HEK293 (cell line): ENCODE measurements at regions not wholly inside any gene's neighbourhood (a gene's known extent, or its start where the extent isn't known, plus 50 kb on each side); places are given as distances from the start of the nearest gene placed in this dataset.

ENCODE experiments used
- CTCF ChIA-PET: fragments of 350-600 bp; formaldehyde crosslinking; extraction: SDS; loops from one replicate; lab custom pipeline; 2021; ENCODE audit warnings: antibody characterized with exemption; lab: Yijun Ruan, JAX
- POLR2A ChIA-PET: fragments of 300-600 bp; formaldehyde crosslinking; extraction: SDS; loops from one replicate; lab custom pipeline; 2020; ENCODE audit warnings: antibody characterized with exemption, inconsistent platforms; lab: Yijun Ruan, JAX
- H3K27ac ChIP-seq: fragments of 200-500 bp; sonication (Bioruptor generic); 2 replicates; pipeline ENCODE4 v1.5.1; 2014; ENCODE audit warnings: low read depth, low read length, control low read depth, inconsistent platforms; ENCODE audit errors: extremely low read depth
- H3K36me3 ChIP-seq, 2 experiments: fragments of 200-500 bp in 1 of 2; sonication (Bioruptor generic) in 1 of 2; 1 replicate in 1 of 2; 2 replicates in 1 of 2; pipeline ENCODE4 v1.5.1; 2014 to 2017; ENCODE audit warnings: inconsistent platforms in 2 of 2, low read length in 2 of 2; ENCODE audit not compliant: control insufficient read depth in 2 of 2, insufficient read depth in 1 of 2
- H3K4me1 ChIP-seq: fragments of 200-500 bp; sonication (Bioruptor generic); 2 replicates; pipeline ENCODE4 v1.5.1; 2014; ENCODE audit warnings: mild to moderate bottlenecking, low read length, inconsistent platforms; ENCODE audit not compliant: control insufficient read depth, insufficient read depth
- H3K4me3 ChIP-seq: 2 replicates; pipeline ENCODE4 v1.5.1; 2011; ENCODE audit warnings: low read depth, mild to moderate bottlenecking, control low read depth, low read length, moderate library complexity
- H3K9me3 ChIP-seq: fragments of 200-500 bp; sonication (Bioruptor generic); 2 replicates; pipeline ENCODE4 v1.5.1; 2014; ENCODE audit warnings: low read depth, low read length, inconsistent platforms; ENCODE audit not compliant: control insufficient read depth, insufficient read depth
- BCL11A ChIP-seq: fragments of 450-650 bp; formaldehyde crosslinking; IDR thresholded peaks from 2 replicates; pipeline ENCODE4 v1.5.1; 2016; ENCODE audit warnings: low read depth, missing biosample characterization, missing genetic modification characterization
- BCL11B ChIP-seq: fragments of 450-650 bp; formaldehyde crosslinking; IDR thresholded peaks from 2 replicates; pipeline ENCODE4 v1.5.1; 2016; ENCODE audit warnings: low read depth, missing biosample characterization, missing genetic modification characterization
- GFI1B ChIP-seq: fragments of 450-650 bp; formaldehyde crosslinking; IDR thresholded peaks from 2 replicates; pipeline ENCODE4 v1.5.1; 2016; ENCODE audit warnings: missing biosample characterization, missing genetic modification characterization
- HIC1 ChIP-seq: fragments of 450-650 bp; formaldehyde crosslinking; IDR thresholded peaks from 2 replicates; pipeline ENCODE4 v1.5.1; 2016; ENCODE audit warnings: missing biosample characterization, missing genetic modification characterization
- KLF10 ChIP-seq: fragments of 450-650 bp; IDR thresholded peaks from 2 replicates; pipeline ENCODE4 v1.5.1; 2018; ENCODE audit warnings: missing biosample characterization, mild to moderate bottlenecking, missing genetic modification characterization
- KLF16 ChIP-seq: fragments of 450-650 bp; formaldehyde crosslinking; IDR thresholded peaks from 2 replicates; pipeline ENCODE4 v1.5.1; 2017; ENCODE audit warnings: missing biosample characterization, missing genetic modification characterization
- KLF7 ChIP-seq: fragments of 450-650 bp; formaldehyde crosslinking; IDR thresholded peaks from 2 replicates; pipeline ENCODE4 v1.5.1; 2016; ENCODE audit warnings: missing biosample characterization, missing genetic modification characterization, borderline replicate concordance
- OSR2 ChIP-seq: fragments of 450-650 bp; formaldehyde crosslinking; IDR thresholded peaks from 2 replicates; pipeline ENCODE4 v1.5.1; 2016; ENCODE audit warnings: missing biosample characterization, missing genetic modification characterization
- SALL2 ChIP-seq: fragments of 450-650 bp; formaldehyde crosslinking; IDR thresholded peaks from 2 replicates; pipeline ENCODE4 v1.5.0; 2017; ENCODE audit warnings: missing biosample characterization, mild to moderate bottlenecking, missing genetic modification characterization, borderline replicate concordance
- SP7 ChIP-seq: fragments of 450-650 bp; formaldehyde crosslinking; IDR thresholded peaks from 2 replicates; pipeline ENCODE4 v1.5.1; 2016; ENCODE audit warnings: missing biosample characterization, missing genetic modification characterization
- ZBTB8A ChIP-seq: fragments of 450-650 bp; formaldehyde crosslinking; IDR thresholded peaks from 2 replicates; pipeline ENCODE4 v1.5.1; 2016; ENCODE audit warnings: missing biosample characterization, missing genetic modification characterization
- ZNF157 ChIP-seq: fragments of 450-650 bp; formaldehyde crosslinking; IDR thresholded peaks from 2 replicates; pipeline ENCODE4 v1.5.1; 2016; ENCODE audit warnings: missing biosample characterization, missing genetic modification characterization
- ZNF169 ChIP-seq: fragments of 450-650 bp; formaldehyde crosslinking; IDR thresholded peaks from 2 replicates; pipeline ENCODE4 v1.5.1; 2016; ENCODE audit warnings: missing biosample characterization, missing genetic modification characterization
- ZNF366 ChIP-seq: fragments of 450-650 bp; formaldehyde crosslinking; conservative IDR thresholded peaks from 2 replicates; pipeline ENCODE4 v1.5.1; 2016; ENCODE audit warnings: missing biosample characterization, missing genetic modification characterization
- ZNF394 ChIP-seq: fragments of 450-650 bp; formaldehyde crosslinking; IDR thresholded peaks from 2 replicates; pipeline ENCODE4 v1.5.1; 2016; ENCODE audit warnings: missing biosample characterization, missing genetic modification characterization, mild to moderate bottlenecking, moderate library complexity, borderline replicate concordance
- ZNF555 ChIP-seq: fragments of 450-650 bp; formaldehyde crosslinking; conservative IDR thresholded peaks from 2 replicates; pipeline ENCODE4 v1.5.1; 2017; ENCODE audit warnings: missing biosample characterization, mild to moderate bottlenecking, missing genetic modification characterization, inconsistent platforms
- ZNF610 ChIP-seq: fragments of 450-650 bp; formaldehyde crosslinking; IDR thresholded peaks from 2 replicates; pipeline ENCODE4 v1.5.1; 2016; ENCODE audit warnings: missing biosample characterization, missing genetic modification characterization, borderline replicate concordance
- ZNF660 ChIP-seq: fragments of 450-650 bp; IDR thresholded peaks from 2 replicates; pipeline ENCODE4 v1.5.1; 2018; ENCODE audit warnings: missing biosample characterization, mild to moderate bottlenecking, missing genetic modification characterization
- TF ChIP-seq, protein P1 (sequence below): fragments of 450-650 bp; formaldehyde crosslinking; IDR thresholded peaks from 2 replicates; pipeline ENCODE4 v1.5.1; 2016; ENCODE audit warnings: missing biosample characterization, missing genetic modification characterization
- TF ChIP-seq, protein P2 (sequence below): fragments of 450-650 bp; formaldehyde crosslinking; IDR thresholded peaks from 2 replicates; pipeline ENCODE4 v1.5.1; 2017; ENCODE audit warnings: missing biosample characterization, missing genetic modification characterization
- TF ChIP-seq, protein P3 (sequence below): fragments of 450-650 bp; formaldehyde crosslinking; IDR thresholded peaks from 2 replicates; pipeline ENCODE4 v1.5.1; 2016; ENCODE audit warnings: missing biosample characterization, missing genetic modification characterization
- TF ChIP-seq, protein P4 (sequence below): fragments of 450-650 bp; formaldehyde crosslinking; IDR thresholded peaks from 2 replicates; pipeline ENCODE4 v1.5.1; 2016; ENCODE audit warnings: missing biosample characterization, missing genetic modification characterization

GRCh38 chr5:167063116-167063515 is 1228.3 kb upstream of the WWC1 start (continued):
- TF ChIP-seq KLF16 (tag by site-specific recombination): no peak
- TF ChIP-seq ZNF555 (tag by site-specific recombination): no peak
- no peak for TF ChIP-seq ZNF610
- no peak for TF ChIP-seq ZNF660 (tag by site-specific recombination)
- TF ChIP-seq GFI1B (tag by site-specific recombination): no peak
- TF ChIP-seq ZNF157: no peak
- TF ChIP-seq KLF7 (tag by site-specific recombination): no peak

GRCh38 chr5:167063788-167064187 is 1227.7 kb upstream of the WWC1 start:
- TF ChIP-seq SALL2 (tag by site-specific recombination) (no peak), ZNF169 (tag by site-specific recombination) (no peak), HIC1 (tag by site-specific recombination) (no peak), SP7 (no peak), ZNF394 (tag by site-specific recombination) (no peak), KLF10 (no peak), BCL11A (no peak), ZBTB8A (tag by site-specific recombination) (no peak), OSR2 (tag by site-specific recombination) (no peak), GFI1B (tag by site-specific recombination) (no peak), ZNF366 (tag by site-specific recombination) (no peak), BCL11B (tag by site-specific recombination) (no peak)
- TF ChIP-seq, protein P1, sequence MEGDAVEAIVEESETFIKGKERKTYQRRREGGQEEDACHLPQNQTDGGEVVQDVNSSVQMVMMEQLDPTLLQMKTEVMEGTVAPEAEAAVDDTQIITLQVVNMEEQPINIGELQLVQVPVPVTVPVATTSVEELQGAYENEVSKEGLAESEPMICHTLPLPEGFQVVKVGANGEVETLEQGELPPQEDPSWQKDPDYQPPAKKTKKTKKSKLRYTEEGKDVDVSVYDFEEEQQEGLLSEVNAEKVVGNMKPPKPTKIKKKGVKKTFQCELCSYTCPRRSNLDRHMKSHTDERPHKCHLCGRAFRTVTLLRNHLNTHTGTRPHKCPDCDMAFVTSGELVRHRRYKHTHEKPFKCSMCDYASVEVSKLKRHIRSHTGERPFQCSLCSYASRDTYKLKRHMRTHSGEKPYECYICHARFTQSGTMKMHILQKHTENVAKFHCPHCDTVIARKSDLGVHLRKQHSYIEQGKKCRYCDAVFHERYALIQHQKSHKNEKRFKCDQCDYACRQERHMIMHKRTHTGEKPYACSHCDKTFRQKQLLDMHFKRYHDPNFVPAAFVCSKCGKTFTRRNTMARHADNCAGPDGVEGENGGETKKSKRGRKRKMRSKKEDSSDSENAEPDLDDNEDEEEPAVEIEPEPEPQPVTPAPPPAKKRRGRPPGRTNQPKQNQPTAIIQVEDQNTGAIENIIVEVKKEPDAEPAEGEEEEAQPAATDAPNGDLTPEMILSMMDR: no peak
- TF ChIP-seq, protein P2, sequence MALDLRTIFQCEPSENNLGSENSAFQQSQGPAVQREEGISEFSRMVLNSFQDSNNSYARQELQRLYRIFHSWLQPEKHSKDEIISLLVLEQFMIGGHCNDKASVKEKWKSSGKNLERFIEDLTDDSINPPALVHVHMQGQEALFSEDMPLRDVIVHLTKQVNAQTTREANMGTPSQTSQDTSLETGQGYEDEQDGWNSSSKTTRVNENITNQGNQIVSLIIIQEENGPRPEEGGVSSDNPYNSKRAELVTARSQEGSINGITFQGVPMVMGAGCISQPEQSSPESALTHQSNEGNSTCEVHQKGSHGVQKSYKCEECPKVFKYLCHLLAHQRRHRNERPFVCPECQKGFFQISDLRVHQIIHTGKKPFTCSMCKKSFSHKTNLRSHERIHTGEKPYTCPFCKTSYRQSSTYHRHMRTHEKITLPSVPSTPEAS: no peak
- TF ChIP-seq, protein P3, sequence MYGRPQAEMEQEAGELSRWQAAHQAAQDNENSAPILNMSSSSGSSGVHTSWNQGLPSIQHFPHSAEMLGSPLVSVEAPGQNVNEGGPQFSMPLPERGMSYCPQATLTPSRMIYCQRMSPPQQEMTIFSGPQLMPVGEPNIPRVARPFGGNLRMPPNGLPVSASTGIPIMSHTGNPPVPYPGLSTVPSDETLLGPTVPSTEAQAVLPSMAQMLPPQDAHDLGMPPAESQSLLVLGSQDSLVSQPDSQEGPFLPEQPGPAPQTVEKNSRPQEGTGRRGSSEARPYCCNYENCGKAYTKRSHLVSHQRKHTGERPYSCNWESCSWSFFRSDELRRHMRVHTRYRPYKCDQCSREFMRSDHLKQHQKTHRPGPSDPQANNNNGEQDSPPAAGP: no peak
- TF ChIP-seq, protein P4, sequence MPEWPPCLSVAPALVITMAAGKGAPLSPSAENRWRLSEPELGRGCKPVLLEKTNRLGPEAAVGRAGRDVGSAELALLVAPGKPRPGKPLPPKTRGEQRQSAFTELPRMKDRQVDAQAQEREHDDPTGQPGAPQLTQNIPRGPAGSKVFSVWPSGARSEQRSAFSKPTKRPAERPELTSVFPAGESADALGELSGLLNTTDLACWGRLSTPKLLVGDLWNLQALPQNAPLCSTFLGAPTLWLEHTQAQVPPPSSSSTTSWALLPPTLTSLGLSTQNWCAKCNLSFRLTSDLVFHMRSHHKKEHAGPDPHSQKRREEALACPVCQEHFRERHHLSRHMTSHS (tag by site-specific recombination): no peak
- TF ChIP-seq, all 188 proteins: peak for 0

More at GRCh38 chr5:167063788-167064187, 1227.7 kb upstream of the WWC1 start:
- H3K4me3 ChIP-seq: no peak overlapping the region
- ChIA-PET CTCF (no interaction called here), POLR2A (no interaction called here)
- H3K27ac ChIP-seq: no peak overlapping the region
- H3K4me1 ChIP-seq: no peaks in the 10 kb centered on the region
- H3K36me3 ChIP-seq: no peaks in the 10 kb centered on the region
- H3K9me3 ChIP-seq: no peaks in the 10 kb centered on the region
